BJ (cell line): ENCODE measurements at regions not wholly inside any gene's neighbourhood (a gene's known extent, or its start where the extent isn't known, plus 50 kb on each side); places are given as distances from the start of the nearest gene placed in this dataset.

Experiments used
- CTCF ChIA-PET: fragments of 350-600 bp; formaldehyde crosslinking; extraction: SDS; loops from one replicate; lab custom pipeline; 2021; ENCODE audit warnings: antibody characterized with exemption, inconsistent platforms; lab: Yijun Ruan, JAX
- POLR2A ChIA-PET: fragments of 300-600 bp; sonication (Branson Sonifier 250); formaldehyde crosslinking; extraction: SDS; loops from one replicate; lab custom pipeline; 2021; ENCODE audit warnings: antibody characterized with exemption; lab: Charles Lee
- DNase-seq: peaks from one replicate; pipeline ENCODE4 v3.0.0-alpha.2; 2011; ENCODE audit warnings: low read depth
- H3K27me3 ChIP-seq: 2 replicates; pipeline ENCODE4 v1.6.0; 2011; ENCODE audit warnings: low read length; ENCODE audit not compliant: control insufficient read depth, insufficient read depth
- H3K36me3 ChIP-seq: 2 replicates; pipeline ENCODE4 v1.5.1; 2011; ENCODE audit warnings: low read length; ENCODE audit not compliant: control insufficient read depth, insufficient read depth
- H3K4me3 ChIP-seq: 2 replicates; pipeline ENCODE4 v1.5.1; 2011; ENCODE audit warnings: low read depth, mild to moderate bottlenecking, control low read depth, low read length
- CTCF ChIP-seq: IDR thresholded peaks from 2 replicates; pipeline ENCODE4 v1.5.1; 2011; ENCODE audit warnings: low read depth, mild to moderate bottlenecking, control low read depth, inconsistent platforms, low read length, moderate library complexity; ENCODE audit not compliant: insufficient read depth

- Histone ChIP-seq H3K36me3 (no peaks in the 10 kb centered on the region), H3K4me3 (no peak overlapping the region), H3K27me3 (no peaks in the 10 kb centered on the region)
- ChIA-PET POLR2A (no interaction called here), CTCF (interaction anchor here (0.6 to 2.3 kb wide), 7 partner anchors 8 to 82 kb away, joined by 3 to 10 read pairs (median 3); no protein-coding TSS in a partner anchor)
- TF ChIP-seq CTCF: no peak
- no peak for DNase-seq
Measured at GRCh38 chr14:65941091-65941490, 528.6 kb downstream of the FUT8 start.

GRCh38 chr14:65943150-65943549 lies 530.6 kb downstream of the FUT8 start:
- ChIA-PET CTCF (interaction anchor here (1.2 to 2.3 kb wide), 2 partner anchors 16 to 18 kb away, joined by 3 to 10 read pairs; no protein-coding TSS in a partner anchor), POLR2A (no interaction called here)
- no peak for DNase-seq
- TF ChIP-seq CTCF: no peak
- Histone ChIP-seq H3K27me3 (no peaks in the 10 kb centered on the region), H3K4me3 (no peak overlapping the region), H3K36me3 (no peaks in the 10 kb centered on the region)

- TF ChIP-seq CTCF: no peak
- DNase-seq: no peak
- Histone ChIP-seq H3K36me3 (no peaks in the 10 kb centered on the region), H3K27me3 (no peaks in the 10 kb centered on the region), H3K4me3 (no peak overlapping the region)
- POLR2A ChIA-PET: no interaction called here
- CTCF ChIA-PET: no interaction called here
Measured at GRCh38 chr14:65943916-65944410, 531.4 kb downstream of the FUT8 start.

- POLR2A ChIA-PET: no interaction called here
- no peak for DNase-seq
- CTCF ChIA-PET: interaction anchor here (1.4 kb wide), 1 partner anchor 16 kb away, joined by 5 read pairs; no protein-coding TSS in a partner anchor
Measured at GRCh38 chr14:65945327-65945726, 532.8 kb downstream of the FUT8 start.

GRCh38 chr14:65946494-65946893 lies 534.0 kb downstream of the FUT8 start:
- DNase-seq: no peak
- Histone ChIP-seq H3K27me3 (no peaks in the 10 kb centered on the region), H3K4me3 (no peak overlapping the region), H3K36me3 (no peaks in the 10 kb centered on the region)
- TF ChIP-seq CTCF: no peak
- CTCF ChIA-PET: interaction anchor here (1.3 to 1.4 kb wide), 2 partner anchors 12 to 14 kb away, joined by 4 to 5 read pairs; no protein-coding TSS in a partner anchor
- POLR2A ChIA-PET: no interaction called here

More at GRCh38 chr14:65945327-65945726, 532.8 kb downstream of the FUT8 start:
- H3K4me3 ChIP-seq: no peak overlapping the region
- H3K36me3 ChIP-seq: no peaks in the 10 kb centered on the region
- TF ChIP-seq CTCF: no peak
- H3K27me3 ChIP-seq: no peaks in the 10 kb centered on the region
